ENCODE measurements at regions not wholly inside any gene's neighbourhood (a gene's known extent, or its start where the extent isn't known, plus 50 kb on each side); places are given as distances from the start of the nearest gene placed in this dataset.
"Not testable (repeated sequence)": the region's sequence is repeated elsewhere in the genome, so short reads cannot be mapped to it uniquely, and the experiment has no call there.

GRCh38 chr10:120187168-120187567, 269.9 kb upstream of the PLPP4 start:
- TF ChIP-seq POLR2A, POLR2AphosphoS5 (IDR thresholded peaks at IDR 0.05; ENCODE audit: low read depth, low read length): not testable (repeated sequence)
